ENCODE measurements at regions not wholly inside any gene's neighbourhood (a gene's known extent, or its start where the extent isn't known, plus 50 kb on each side); places are given as distances from the start of the nearest gene placed in this dataset.
"Not testable (repeated sequence)": the region's sequence is repeated elsewhere in the genome, so short reads cannot be mapped to it uniquely, and the experiment has no call there.

DNA sequence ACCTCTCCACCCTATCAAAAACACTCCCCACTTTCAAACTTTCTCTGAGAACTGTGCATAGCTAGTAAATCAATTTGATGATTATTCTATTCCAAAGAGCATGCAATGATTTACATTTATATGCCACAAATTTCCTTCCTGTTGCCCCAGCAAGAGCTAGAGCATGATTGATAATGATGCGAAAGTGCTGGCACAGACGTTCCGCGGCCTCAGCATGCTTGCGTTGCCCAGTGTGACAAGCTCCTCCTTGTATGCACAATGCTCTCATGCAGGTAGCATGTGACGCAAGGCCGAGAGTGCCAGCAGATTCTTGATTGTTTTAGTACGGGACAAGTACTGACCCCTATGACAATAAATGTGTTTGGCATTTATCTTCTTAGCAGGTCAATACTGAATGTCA is 696.3 kb upstream of the SLC35B3 start:
- no peak for DNase-seq

GRCh38 chr6:9131201-9131600 is 695.9 kb upstream of the SLC35B3 start:
- no peak for DNase-seq

DNA sequence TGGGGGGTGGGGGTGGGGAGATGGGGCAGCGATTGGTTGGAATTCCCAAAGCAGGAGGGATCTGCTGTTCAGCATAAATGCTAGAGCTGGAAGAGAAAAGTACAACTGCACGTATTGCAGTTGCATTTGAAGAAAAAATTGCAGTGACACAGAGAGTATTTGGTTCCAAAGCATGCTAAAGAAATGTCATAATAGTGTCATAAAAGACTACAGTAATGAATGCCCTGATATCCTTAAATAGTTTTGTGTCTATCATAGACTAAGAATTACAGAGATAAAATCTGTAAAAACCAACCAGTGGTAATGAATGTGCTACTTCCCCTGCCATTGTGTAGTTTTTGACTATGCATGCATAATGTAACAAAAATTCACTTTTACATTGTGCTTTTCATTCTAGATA is 693.6 kb upstream of the SLC35B3 start:
- no peak for DNase-seq

DNA sequence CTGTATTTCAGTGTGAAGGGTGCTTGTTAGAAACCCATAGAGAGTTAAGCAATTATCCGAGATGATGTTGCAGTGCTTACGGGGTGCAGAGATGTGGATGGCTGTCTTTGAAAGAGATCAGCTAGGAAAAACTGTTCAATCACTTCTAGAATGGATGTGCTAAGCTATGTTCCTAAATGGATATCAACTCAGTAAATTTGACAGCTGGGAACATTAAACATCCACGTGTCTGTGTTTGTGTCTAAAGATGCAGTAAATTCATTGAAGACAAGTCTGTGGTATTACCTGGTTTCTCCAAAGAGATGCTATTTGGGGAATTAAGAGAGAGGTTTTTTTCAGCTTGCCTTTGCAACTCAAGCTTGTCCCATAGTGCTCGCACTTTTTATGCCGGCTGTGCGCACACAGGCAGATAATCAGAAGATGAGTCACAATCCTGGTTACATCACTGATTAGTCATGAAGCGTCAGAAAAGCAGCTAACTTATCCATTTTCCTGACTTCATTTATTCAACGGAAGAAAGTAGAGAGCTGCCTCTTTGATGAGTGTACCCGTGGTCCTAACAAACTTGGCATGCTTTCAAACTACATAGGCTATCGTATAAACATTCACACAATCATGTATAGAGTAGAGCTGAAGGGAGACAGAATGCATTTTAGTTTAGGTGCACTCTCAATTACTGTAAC is 691.7 kb upstream of the SLC35B3 start:
- DNase-seq = no peak

GRCh38 chr6:9126034-9126433 is 690.7 kb upstream of the SLC35B3 start:
- DNase-seq = not testable (repeated sequence)

GRCh38 chr6:9121549-9121948 is 686.2 kb upstream of the SLC35B3 start:
- DNase-seq = no peak

DNA sequence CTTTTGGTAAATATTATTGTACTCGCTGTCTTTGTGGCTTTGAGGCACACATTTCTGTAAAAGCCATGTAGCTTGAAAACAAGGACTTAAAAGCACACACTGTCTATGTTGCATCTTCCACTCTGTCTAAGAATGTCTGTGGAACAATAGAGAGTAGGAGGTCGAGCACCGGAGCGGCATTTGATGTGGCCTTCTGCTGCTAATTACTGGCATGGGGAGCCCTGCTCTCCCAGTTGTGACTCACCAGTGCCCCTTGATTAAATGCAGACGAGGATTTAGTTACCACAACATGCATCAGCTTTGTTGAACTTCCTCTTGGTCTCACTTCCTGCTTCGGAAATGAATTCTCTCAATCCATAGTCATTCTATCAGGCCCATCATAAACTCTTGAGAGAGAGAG is 680.7 kb upstream of the SLC35B3 start:
- no peak for DNase-seq

DNA sequence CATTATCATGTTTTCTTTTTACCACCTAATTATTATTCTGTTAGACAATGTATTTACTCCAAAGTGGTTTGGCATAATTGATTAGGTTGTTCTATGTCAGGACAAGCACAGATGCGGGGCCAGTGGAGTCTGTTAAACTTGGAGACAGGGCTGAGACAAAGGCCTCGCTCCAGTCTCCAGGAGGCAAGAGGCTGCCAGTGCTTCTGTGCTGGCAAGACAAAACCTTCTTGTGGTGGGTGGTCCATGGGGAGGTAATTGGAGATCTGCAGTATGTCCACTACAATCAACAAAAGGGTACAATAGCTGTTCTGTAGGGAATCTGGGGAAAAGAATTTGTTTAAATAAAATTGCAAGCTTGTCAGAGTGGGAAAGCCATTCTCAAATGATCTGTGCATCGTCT is 677.2 kb upstream of the SLC35B3 start:
- no peak for DNase-seq

DNA sequence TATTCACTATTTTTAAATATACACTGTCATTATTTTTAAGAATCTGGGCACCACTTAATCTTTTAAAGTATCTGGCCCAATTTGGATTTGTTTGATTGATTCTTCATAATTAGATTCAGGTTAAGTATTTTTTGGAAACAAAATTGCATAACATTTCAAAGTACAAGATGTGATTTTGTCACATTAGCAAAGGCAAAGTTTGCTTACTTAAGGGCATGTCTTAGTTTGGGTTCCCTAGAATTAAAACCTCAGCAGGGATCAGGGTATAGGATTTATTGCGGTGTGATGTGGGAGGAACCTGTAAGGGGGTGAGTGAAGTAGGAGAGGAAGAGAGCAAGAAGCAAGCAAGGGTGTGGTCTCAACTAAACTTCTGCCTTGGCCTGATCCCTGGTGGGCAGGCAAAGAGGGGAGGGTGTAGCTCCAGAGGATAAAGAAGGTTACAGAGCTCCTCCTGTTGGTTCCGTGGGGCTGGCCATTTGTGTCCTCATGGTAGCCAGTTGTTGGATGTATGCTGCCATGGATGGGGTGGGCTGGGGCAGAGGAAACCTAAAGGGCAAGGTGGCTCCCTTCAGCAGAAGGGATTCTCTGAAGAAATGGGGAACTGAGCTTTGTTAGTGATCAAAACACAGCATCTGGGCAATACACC is 668.7 kb upstream of the SLC35B3 start:
- no peak for DNase-seq

DNA sequence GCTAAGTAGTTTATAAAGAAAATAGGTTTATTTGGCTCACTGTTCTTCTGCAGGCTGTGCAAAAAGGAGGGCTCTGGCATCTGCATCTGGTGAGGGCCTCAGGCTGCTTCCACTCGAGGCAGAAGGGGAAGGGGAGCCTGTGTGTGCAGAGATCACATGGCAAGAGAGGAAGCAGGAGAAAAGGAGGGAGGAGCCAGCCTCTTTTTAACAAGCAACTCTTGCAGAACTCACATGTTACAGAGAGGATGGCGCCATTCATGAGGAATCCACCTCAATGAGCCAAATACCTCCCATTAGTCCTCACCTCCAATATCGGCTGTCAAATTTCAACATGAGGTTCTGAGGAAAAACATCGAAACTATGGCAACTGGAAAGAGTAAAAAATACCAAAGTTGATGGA is 666.6 kb upstream of the SLC35B3 start:
- no peak for DNase-seq

DNA sequence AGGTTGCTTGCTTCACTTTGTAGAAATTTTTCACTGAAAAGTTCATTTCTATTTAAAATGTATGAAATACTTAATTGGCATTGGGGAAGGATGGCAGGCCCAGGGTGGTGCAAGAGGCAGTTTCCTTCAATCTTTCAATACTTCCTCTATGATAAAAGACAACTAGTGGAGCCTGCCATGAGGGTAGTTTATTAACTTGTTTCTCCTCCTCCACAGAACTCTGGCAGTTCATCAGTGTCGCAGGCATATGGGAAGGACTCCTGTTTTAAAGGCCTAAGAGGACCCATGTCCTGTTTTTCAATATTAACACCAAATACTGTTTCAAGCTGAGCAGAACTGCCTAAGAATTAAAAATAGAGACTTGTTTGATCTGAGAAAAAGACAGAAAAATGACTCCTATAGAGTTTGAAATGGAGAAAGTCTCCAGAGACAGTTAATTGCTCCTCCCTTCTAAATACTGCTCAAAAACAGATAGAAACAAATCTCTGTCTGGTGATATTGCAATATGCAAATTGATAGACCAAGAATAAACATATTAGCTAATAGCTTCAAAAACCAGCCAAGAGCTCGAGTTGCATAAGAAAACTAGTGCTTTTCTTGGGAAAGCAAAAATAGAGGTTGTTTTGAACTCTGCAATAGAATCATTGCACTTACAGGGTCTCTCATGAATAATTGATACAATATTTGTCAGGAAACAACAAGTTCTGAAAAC is 665.7 kb upstream of the SLC35B3 start:
- DNase-seq = no peak

DNA sequence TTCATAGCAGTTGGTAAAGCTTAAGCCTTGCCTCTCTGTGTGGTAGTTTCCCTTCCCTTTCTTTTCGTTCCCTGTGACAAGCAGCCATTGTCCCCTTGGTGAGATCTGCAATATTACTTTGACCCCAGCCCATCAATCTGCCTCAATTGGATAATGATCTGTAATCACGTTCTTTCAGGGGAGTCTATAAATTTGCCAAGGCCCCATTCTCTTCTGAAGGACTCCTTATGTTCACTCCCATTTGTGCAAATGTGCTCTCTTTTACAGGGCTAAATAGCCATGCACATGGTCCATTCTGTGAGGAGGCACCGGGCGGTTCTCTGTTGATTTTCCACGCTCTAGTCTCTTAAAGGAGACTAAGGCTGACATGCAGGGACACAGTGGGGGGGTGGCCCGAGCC is 660.4 kb upstream of the SLC35B3 start:
- DNase-seq = no peak

DNA sequence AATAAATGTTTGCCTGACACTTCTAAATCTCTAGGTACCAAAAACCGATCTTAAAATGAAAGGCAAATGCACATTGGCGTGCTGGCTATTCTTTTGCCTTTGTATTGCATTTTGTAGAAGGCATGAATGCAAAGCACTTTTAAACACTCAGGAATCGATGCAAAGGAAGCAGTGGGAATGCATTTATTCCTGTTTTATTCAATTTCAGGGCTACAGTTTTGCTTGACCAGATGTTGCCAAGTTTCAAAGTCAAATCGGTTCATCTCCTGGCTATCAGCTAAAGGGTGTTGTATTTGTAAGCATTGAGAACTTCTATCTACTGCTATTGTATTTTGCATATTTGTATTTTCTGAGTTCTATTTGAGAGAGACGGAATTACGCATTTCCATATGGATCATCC is 659.8 kb upstream of the SLC35B3 start:
- no peak for DNase-seq

DNA sequence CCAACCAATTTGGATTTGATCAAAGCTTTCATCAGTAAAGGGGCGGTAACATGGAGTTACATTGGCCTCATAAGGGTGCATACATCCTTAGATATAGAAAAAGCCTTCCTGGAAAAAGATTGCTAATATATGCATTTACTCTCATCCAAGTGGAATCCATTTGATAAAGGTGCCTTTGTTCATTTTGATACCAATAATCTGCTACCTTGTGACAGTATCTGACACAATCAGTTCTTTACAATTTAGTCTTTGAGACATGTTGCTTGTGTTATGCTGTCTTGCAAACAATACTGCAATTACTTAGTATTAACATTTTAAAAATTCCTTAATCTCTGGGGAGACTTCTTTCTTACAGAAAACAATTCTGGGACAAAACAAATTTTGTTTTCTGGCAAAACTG is 654.4 kb upstream of the SLC35B3 start:
- no peak for DNase-seq

GRCh38 chr6:9087470-9087869 is 652.1 kb upstream of the SLC35B3 start:
- DNase-seq = no peak

- no peak for DNase-seq
Observed at GRCh38 chr6:9086331-9086730, 651.0 kb upstream of the SLC35B3 start.

DNA sequence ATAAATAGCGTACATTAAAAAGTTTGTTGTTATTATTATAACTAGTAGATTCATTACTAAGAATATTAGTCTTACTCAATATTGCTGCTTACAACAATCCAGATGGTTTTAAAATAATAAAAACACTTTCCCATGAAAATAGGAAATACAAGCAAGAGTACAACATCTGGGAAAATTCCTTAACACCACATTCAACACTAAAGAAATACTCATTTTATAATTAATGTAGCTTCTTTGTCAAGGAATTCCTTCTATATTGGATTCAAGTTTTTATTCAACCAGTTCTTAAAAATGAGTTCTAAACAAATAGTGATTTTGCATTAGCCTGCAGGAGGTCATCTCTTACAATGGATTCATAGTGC is 650.3 kb upstream of the SLC35B3 start:
- no peak for DNase-seq

GRCh38 chr6:9085054-9085708 is 649.8 kb upstream of the SLC35B3 start:
- no peak for DNase-seq

DNA sequence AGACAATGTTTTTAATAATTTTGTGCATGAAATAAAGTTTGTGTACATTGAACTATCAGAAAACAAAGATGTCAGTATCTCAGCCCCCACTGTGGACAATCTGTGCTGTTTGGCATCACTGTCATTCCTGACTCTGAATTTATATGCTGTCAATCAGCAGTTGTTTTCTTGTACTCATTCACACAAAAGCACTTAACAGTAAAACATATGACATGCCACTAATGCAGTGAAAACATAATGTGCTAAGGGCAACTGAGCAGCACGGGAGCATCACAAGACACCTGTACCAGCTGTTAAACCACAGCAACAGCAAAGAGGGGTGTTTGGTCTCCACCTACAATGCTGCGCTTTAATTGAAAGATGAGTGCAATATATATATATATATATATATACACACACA is 647.8 kb upstream of the SLC35B3 start:
- DNase-seq = no peak

DNA sequence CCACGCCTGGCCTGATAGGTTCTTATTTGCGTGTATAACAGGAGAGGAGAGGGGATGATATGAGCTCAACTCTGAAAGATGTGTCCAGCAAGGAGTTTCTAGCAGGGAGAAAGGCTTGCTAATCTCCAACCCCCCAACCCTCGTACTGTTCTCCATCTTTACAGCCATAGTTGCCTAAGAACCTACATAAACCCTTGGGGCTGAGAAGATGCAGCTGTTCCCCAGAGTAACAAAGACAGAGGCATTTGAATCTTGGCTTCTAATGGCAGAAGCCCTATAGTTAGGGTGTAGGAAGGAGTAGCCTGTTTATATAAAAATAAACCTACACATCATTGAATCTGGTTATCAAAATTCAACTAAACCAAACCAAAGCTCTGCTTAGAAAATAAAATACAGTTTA is 631.4 kb upstream of the SLC35B3 start:
- DNase-seq = no peak

DNA sequence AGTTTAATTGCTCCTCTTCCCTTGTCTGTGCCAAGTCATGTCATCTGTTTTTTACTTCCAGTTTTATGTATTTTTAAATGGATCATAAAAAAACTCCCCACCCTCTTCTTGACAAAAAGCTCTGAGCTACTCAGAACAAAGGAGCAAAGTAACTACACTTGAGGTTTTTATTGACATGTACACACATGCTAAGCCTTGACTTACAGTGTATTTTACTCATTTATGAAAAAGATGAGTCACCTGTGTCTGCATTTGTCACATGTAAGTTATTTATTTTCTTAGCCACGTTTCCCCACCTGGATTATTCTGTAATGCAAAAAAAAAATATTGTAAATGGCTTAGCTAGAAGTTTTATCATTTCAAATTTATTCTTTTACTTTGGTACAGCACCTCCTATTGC is 628.8 kb upstream of the SLC35B3 start:
- DNase-seq = no peak

DNA sequence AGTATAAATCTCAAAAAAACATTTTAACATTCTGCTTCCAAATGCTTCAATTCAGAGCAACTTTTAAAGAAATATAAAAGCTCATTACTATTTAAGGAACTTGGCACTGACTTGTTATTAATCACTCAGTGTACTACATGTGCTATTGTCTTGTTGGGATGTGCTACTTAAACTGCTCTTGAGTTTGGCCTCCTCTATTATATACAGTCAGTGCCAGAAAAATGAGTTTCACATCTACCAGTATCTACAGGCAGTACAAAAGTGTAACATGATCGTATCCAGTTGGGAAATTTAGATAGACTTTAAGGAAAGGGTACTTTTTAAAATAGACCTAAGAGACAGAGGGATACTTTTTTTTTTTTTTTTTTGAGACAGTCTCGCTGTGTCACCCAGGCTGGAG is 627.3 kb upstream of the SLC35B3 start:
- DNase-seq = no peak

DNA sequence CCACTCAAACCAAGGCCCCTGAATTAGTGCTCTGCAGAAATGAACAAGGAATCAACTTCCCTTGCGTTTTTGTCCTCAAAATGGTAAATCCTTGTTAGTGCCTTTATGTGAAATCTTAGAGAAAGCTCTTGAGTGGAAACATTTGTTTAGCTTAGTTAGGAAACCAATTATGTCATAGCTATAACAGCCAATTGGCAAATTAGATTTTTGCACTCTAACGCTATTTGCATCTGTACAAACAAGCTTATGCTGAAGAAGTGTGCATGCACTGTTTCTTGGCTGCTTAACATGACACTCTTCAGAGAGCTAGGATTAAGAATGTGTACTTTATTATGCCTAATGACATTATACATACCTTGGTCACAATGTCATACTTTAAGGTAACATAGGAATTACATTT is 622.6 kb upstream of the SLC35B3 start:
- DNase-seq = no peak

- no peak for DNase-seq
Observed at GRCh38 chr6:9056556-9056955, 621.2 kb upstream of the SLC35B3 start.

Data from GOT3 (cell line).